ENCODE measurements at regions not wholly inside any gene's neighbourhood (a gene's known extent, or its start where the extent isn't known, plus 50 kb on each side); places are given as distances from the start of the nearest gene placed in this dataset.

GRCh38 chr1:5720484-5720883 lies 271.7 kb downstream of the NPHP4 start:
- H3K9ac ChIP-seq (ENCODE audit: low read depth in 1 of 2, low read length in 2 of 2), result no peak overlapping the region
- no peaks in the 10 kb centered on the region for H3K4me1 ChIP-seq (ENCODE audit: control insufficient read depth in 4 of 4, insufficient read depth in 4 of 4, low read length in 3 of 4)
- H3K4me3 ChIP-seq (ENCODE audit: low read depth in 1 of 3, low read length in 3 of 3), result no peak overlapping the region
- no peak for TF ChIP-seq FOXA2 (IDR thresholded peaks at IDR 0.05)
- no peak for TF ChIP-seq JUND (IDR thresholded peaks at IDR 0.05)
- no peak for TF ChIP-seq FOXA1 (IDR thresholded peaks at IDR 0.05)
- no peak for TF ChIP-seq GABPA (IDR thresholded peaks at IDR 0.05 in 1 of 2, conservative IDR thresholded peaks at IDR 0.05 in 1 of 2)
- no peak for TF ChIP-seq ZBTB33 (IDR thresholded peaks at IDR 0.05)
- no peak for TF ChIP-seq YY1 (IDR thresholded peaks at IDR 0.05)
- no peak for TF ChIP-seq ATF3 (IDR thresholded peaks at IDR 0.05)
- TF ChIP-seq MAX (IDR thresholded peaks at IDR 0.05), result no peak
- no peak for TF ChIP-seq REST (IDR thresholded peaks at IDR 0.05)
- no peak for TF ChIP-seq CTCF (IDR thresholded peaks at IDR 0.05; ENCODE audit: low read depth, low read length, missing input control)
- no peak for TF ChIP-seq TAF1 (conservative IDR thresholded peaks at IDR 0.05)
- TF ChIP-seq RAD21 (IDR thresholded peaks at IDR 0.05), result no peak
- TF ChIP-seq EGR1 (IDR thresholded peaks at IDR 0.05; ENCODE audit: low read depth in 2 of 2), result no peak
- 72% methylated on average over 8 of the region's 8 CpGs for WGBS
- H3K36me3 ChIP-seq (ENCODE audit: control insufficient read depth in 4 of 4, insufficient read depth in 3 of 4, low read depth in 1 of 4, low read length in 3 of 4), result no peaks in the 10 kb centered on the region
- H3K9me3 ChIP-seq (ENCODE audit: control insufficient read depth in 4 of 4, low read length in 3 of 4), result peaks cover 0 to 5% (median 2%) of the 10 kb centered on the region in 4 donors
- no peak for DNase-seq (ENCODE audit: low spot score)
- H3K27ac ChIP-seq (ENCODE audit: low read depth in 1 of 2, low read length in 2 of 2), result no peak overlapping the region
- peaks cover 0 to 4% (median under 1%) of the 10 kb centered on the region in 4 donors for H3K27me3 ChIP-seq (ENCODE audit: control insufficient read depth in 4 of 4, insufficient read depth in 4 of 4, low read length in 3 of 4)

- WGBS, result 72% methylated on average over 8 of the region's 8 CpGs
- H3K4me3 ChIP-seq (ENCODE audit: low read depth in 1 of 3, low read length in 3 of 3), result no peak overlapping the region
- no peak overlapping the region for H3K9ac ChIP-seq (ENCODE audit: low read depth in 1 of 2, low read length in 2 of 2)
- H3K4me1 ChIP-seq (ENCODE audit: control insufficient read depth in 4 of 4, insufficient read depth in 4 of 4, low read length in 3 of 4), result no peaks in the 10 kb centered on the region
- no peak for DNase-seq (ENCODE audit: low spot score)
- H3K27ac ChIP-seq (ENCODE audit: low read depth in 1 of 2, low read length in 2 of 2), result no peak overlapping the region
- peaks cover 0 to 4% (median under 1%) of the 10 kb centered on the region in 4 donors for H3K27me3 ChIP-seq (ENCODE audit: control insufficient read depth in 4 of 4, insufficient read depth in 4 of 4, low read length in 3 of 4)
- no peaks in the 10 kb centered on the region for H3K36me3 ChIP-seq (ENCODE audit: control insufficient read depth in 4 of 4, insufficient read depth in 3 of 4, low read depth in 1 of 4, low read length in 3 of 4)
- TF ChIP-seq FOXA2 (IDR thresholded peaks at IDR 0.05), result no peak
- no peak for TF ChIP-seq ZBTB33 (IDR thresholded peaks at IDR 0.05)
- no peak for TF ChIP-seq FOXA1 (IDR thresholded peaks at IDR 0.05)
- TF ChIP-seq MAX (IDR thresholded peaks at IDR 0.05), result no peak
- H3K9me3 ChIP-seq (ENCODE audit: control insufficient read depth in 4 of 4, low read length in 3 of 4), result peaks cover 0 to 9% (median 3%) of the 10 kb centered on the region in 4 donors
Measured at GRCh38 chr1:5720045-5720444, 272.2 kb downstream of the NPHP4 start.
